Fibroblast of mammary gland (primary cell): ENCODE measurements at regions not wholly inside any gene's neighbourhood (a gene's known extent, or its start where the extent isn't known, plus 50 kb on each side); places are given as distances from the start of the nearest gene placed in this dataset.

Source experiments
- DNase-seq: peaks from one replicate; pipeline ENCODE4 v3.0.0-alpha.2; 2010; ENCODE audit warnings: low read depth
- H3K4me3 ChIP-seq: 2 replicates; pipeline ENCODE4 v1.5.1; 2011; ENCODE audit warnings: low read depth, mild to moderate bottlenecking, low read length, moderate library complexity; ENCODE audit not compliant: control insufficient read depth
- TF ChIP-seq, protein P1 (sequence below): conservative IDR thresholded peaks from 2 replicates; pipeline ENCODE4 v1.5.1; 2011; ENCODE audit warnings: low read depth, low read length, inconsistent platforms; ENCODE audit not compliant: control insufficient read depth, insufficient read depth

DNA sequence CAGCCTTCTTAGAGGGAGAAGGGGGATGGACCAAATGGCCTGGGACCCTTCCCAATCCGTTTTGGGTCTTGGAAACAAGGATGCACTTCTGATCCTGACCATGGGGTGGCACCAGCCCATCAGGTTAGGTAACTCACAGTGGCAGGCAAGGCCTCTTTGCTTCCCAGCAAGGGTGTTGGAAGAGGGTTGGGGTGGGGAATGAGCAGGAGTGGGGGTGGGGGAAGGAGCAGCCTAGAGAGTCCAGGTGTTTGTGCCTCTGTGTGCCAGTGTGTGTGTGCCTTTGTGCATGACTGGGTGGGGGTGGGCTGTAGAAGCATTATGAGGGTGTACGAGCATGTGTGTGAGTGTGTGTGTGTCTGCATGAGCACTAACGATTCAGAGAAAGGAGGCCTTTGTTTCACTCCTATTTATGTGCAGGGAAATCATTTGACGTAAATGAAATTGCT is 213.1 kb downstream of the INSC start:
- DNase-seq, result peak; percentile 16
- no peak overlapping the region for H3K4me3 ChIP-seq
- TF ChIP-seq, protein P1, sequence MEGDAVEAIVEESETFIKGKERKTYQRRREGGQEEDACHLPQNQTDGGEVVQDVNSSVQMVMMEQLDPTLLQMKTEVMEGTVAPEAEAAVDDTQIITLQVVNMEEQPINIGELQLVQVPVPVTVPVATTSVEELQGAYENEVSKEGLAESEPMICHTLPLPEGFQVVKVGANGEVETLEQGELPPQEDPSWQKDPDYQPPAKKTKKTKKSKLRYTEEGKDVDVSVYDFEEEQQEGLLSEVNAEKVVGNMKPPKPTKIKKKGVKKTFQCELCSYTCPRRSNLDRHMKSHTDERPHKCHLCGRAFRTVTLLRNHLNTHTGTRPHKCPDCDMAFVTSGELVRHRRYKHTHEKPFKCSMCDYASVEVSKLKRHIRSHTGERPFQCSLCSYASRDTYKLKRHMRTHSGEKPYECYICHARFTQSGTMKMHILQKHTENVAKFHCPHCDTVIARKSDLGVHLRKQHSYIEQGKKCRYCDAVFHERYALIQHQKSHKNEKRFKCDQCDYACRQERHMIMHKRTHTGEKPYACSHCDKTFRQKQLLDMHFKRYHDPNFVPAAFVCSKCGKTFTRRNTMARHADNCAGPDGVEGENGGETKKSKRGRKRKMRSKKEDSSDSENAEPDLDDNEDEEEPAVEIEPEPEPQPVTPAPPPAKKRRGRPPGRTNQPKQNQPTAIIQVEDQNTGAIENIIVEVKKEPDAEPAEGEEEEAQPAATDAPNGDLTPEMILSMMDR, result peak; percentile 52

DNA sequence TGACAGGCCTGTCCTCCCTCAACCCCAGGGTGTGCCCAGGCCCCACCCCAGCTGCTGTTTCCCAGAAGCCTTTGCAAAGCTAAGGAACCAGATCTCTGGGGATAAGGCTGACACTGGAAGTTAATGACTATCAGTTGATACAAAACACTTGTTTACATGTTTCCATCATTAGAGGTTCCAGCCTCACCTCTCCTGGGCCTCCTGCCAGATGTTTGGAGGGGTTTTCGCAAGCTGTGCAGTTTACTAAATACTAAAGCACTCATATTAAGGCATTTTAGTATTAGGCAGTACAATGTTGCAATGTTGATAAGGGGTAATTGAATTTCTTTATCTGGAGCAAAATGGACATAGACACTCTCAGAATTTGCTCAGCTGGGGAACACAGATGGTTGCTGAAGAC is 218.7 kb downstream of the INSC start:
- H3K4me3 ChIP-seq, result no peak overlapping the region
- TF ChIP-seq, protein P1, result no peak
- no peak for DNase-seq

DNA sequence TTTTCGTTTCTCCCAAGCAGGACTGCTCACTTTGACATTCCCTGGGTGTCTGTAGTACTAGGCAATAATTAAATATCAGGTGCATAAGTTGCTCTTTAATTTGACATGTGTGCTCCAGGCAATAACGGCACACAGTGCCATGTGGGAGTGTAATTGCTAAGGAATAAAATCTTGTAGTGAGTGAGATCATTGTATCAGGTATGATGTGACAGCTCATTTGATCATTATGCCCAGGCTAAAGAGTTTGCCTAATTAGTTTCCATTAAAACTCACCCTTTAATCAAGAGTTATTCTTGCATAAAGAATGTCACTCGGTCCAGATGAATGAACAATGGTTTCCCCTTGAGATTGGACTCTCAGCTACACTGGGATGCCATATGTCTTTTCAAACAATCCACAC is 220.0 kb downstream of the INSC start:
- H3K4me3 ChIP-seq, result no peak overlapping the region
- DNase-seq, result no peak
- TF ChIP-seq, protein P1, result no peak

DNA sequence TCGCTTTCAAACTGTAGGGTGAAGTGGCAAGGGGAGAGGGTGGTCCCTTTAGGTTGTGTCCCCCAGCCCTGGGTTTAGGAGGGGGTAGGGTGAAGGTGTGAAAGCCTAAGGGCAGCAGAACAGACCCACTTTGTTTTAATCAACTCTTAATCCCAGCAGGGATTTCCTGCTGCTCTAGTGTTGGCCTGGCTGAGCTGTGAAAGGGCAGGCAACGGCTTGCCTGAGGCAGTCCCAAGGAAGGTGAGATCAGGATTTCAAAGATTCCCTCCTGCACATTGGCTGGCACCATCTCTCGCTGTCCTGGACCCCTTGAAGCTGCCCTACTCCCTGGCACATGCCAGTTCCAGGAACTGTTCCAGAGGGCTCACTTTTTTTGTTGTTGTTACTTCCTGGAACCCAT is 221.3 kb downstream of the INSC start:
- TF ChIP-seq, protein P1, result no peak
- no peak overlapping the region for H3K4me3 ChIP-seq
- DNase-seq, result no peak

DNA sequence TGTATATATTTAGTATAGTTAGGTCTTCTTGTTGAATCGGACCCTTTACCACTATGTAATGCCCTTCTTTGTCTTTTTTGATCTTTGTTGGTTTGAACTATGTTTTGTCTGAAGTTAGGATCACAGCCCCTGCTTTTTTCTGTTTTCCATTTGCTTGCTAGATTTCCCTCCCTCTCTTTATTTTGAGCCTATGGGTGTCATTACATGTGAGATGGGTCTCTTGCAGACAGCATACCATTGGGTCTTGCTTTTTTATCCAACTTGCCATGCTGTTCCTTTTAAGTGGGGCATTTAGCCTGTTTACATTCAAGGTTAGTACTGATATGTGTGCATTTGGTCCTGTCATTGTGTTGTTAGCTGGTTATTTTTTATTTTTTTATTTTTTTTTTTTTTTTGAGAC is 224.6 kb downstream of the INSC start:
- TF ChIP-seq, protein P1, result no peak
- H3K4me3 ChIP-seq, result no peak overlapping the region
- DNase-seq, result no peak

DNA sequence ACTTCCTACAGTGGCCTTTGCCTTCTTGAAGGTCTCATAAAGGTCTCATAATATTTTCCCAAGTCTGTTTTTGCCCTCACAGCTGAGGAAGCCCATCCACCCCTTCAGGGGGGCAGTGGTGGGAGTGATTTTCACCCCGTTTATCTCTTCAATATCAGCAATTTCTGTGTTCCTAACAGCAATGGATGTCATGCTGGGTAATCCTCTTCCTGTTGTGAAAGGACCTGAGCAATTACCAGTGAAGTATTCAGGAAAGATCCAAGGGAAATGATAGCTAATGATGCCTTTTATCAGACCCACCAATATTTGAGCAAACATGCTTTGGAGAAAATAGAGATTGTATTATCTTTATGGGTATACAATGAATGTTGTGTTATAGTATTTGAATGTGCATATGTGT is 226.9 kb downstream of the INSC start:
- no peak for DNase-seq
- TF ChIP-seq, protein P1, result no peak
- no peak overlapping the region for H3K4me3 ChIP-seq

DNA sequence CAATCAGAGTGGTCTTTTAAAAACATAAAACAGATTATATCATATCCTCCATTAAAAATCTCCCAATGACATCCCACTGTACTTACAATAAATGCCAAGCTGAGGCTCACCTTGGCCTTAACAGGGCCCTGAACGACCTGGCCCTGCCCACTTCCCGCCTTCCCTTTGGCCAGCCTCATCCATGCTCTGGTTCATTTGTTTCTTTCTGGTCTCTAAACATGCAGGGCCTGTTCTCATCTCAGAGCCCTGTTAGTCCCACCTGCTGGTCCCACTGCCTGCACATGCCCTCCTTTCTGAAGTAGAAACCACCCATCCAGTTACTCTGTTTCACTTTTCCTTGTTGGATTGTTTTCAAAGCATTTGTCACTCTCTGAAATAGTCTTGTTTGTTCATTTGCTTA is 227.4 kb downstream of the INSC start:
- TF ChIP-seq, protein P1, result no peak
- DNase-seq, result no peak
- H3K4me3 ChIP-seq, result no peak overlapping the region
